Motor neuron (in vitro differentiated cells): ENCODE measurements at regions not wholly inside any gene's neighbourhood (a gene's known extent, or its start where the extent isn't known, plus 50 kb on each side); places are given as distances from the start of the nearest gene placed in this dataset.
"Not testable (repeated sequence)": the region's sequence is repeated elsewhere in the genome, so short reads cannot be mapped to it uniquely, and the experiment has no call there.

ENCODE experiments used
- ATAC-seq, 8 experiments: fragments of 200-7000 bp; cut with Tn5 transposase; replicated peaks in 6 of 8; 2 replicates each; pipeline ENCODE4 v1.8.0; 2021; ENCODE audit warnings: mild to moderate bottlenecking in 8 of 8, moderate library complexity in 8 of 8
- H3K27ac ChIP-seq, 2 donors: fragments of 250-450 bp; sonication (Bioruptor Pico); 2 replicates each; pipeline ENCODE4 v1.9.0; 2021; ENCODE audit warnings: antibody characterized with exemption in 2 of 2, mild to moderate bottlenecking in 2 of 2, moderate library complexity in 1 of 2
- H3K4me1 ChIP-seq, 2 donors: fragments of 250-450 bp; sonication (Bioruptor Pico); replicated peaks in 1 of 2; 2 replicates each; pipeline ENCODE4 v1.6.1; 2021; ENCODE audit warnings: antibody characterized with exemption in 2 of 2, mild to moderate bottlenecking in 2 of 2, moderate library complexity in 1 of 2
- H3K4me3 ChIP-seq, 5 donors: fragments of 250-450 bp; sonication (Bioruptor Pico); 2 replicates each; pipeline ENCODE4 v1.9.0; 2021; ENCODE audit warnings: antibody characterized with exemption in 5 of 5, mild to moderate bottlenecking in 5 of 5, moderate library complexity in 4 of 5
- WGBS, 10 experiments: fragments of 450-650 bp; shearing (Covaris generic); methylation state at CpG; one replicate each; pipeline ENCODE4 v1.0.0; 2022; 5-methylcytosine and 5-hydroxymethylcytosine counted together
- in situ Hi-C, 9 experiments: fragments of 400-800 bp; cut with MboI; loops; one replicate each; pipeline ENCODE4 v1.15.0; 2021; ENCODE audit warnings: low sequenced_read_pairs in 9 of 9, low pct_unique_long_range_greater_than_20kb in 2 of 9; ENCODE audit not compliant: unreplicated experiment in 9 of 9

- in situ Hi-C loops, H3K4me3 ChIP-seq, H3K4me1 ChIP-seq, H3K27ac ChIP-seq, ATAC-seq: not testable (repeated sequence)
- no CpG with 5 or more reads among the region's 4 CpGs for WGBS, 10 experiments
Observed at GRCh38 chr7:135872861-135873260, 104.3 kb downstream of the MTPN start.

GRCh38 chr7:135862586-135863340, 114.2 kb upstream of the FAM180A start:
- peaks cover 9 to 14% of the 10 kb centered on the region in 2 donors for H3K4me1 ChIP-seq
- in situ Hi-C loops: no loop called here
- no peak overlapping the region for H3K4me3 ChIP-seq
- peak in 6 of 8 experiments; percentile 16 to 89 (median 72) for ATAC-seq
- 0 to 100% (median 48%) methylated on average over 1 to 6 of the region's 8 CpGs; no CpG with 5 or more reads in 1 of the 10 experiments for WGBS, 10 experiments
- H3K27ac ChIP-seq: peak overlapping the region in 1 of 2 donors; percentile 35

- WGBS, 10 experiments: 0 to 100% (median 83%) methylated on average over 1 to 2 of the region's 2 CpGs; no CpG with 5 or more reads in 1 of the 10 experiments
- peak in 3 of 8 experiments; percentile 10 to 47 (median 26) for ATAC-seq
- no peak overlapping the region for H3K27ac ChIP-seq
Observed at GRCh38 chr7:135859538-135859937, 110.9 kb upstream of the FAM180A start.

GRCh38 chr7:135858851-135859250, 110.2 kb upstream of the FAM180A start:
- H3K27ac ChIP-seq: peak overlapping the region in 1 of 2 donors; percentile 63
- no peak overlapping the region for H3K4me3 ChIP-seq
- in situ Hi-C loops: no loop called here
- no peak for ATAC-seq
- 40 to 100% (median 73%) methylated on average over 1 to 2 of the region's 6 CpGs; no CpG with 5 or more reads in 6 of the 10 experiments for WGBS, 10 experiments
- H3K4me1 ChIP-seq: peaks cover 9 to 14% of the 10 kb centered on the region in 2 donors

More at GRCh38 chr7:135859538-135859937, 110.9 kb upstream of the FAM180A start:
- no peak overlapping the region for H3K4me3 ChIP-seq
- H3K4me1 ChIP-seq: peaks cover 9 to 14% of the 10 kb centered on the region in 2 donors
- in situ Hi-C loops: no loop called here

GRCh38 chr7:135858379-135858778, 109.8 kb upstream of the FAM180A start:
- no peak for ATAC-seq
- H3K27ac ChIP-seq: no peak overlapping the region
- in situ Hi-C loops: no loop called here
- 80% methylated on average over 1 of the region's 4 CpGs; no CpG with 5 or more reads in 9 of the 10 experiments for WGBS, 10 experiments
- peaks cover 8 to 13% of the 10 kb centered on the region in 2 donors for H3K4me1 ChIP-seq
- H3K4me3 ChIP-seq: no peak overlapping the region

GRCh38 chr7:135857519-135858274, 109.1 kb upstream of the FAM180A start:
- in situ Hi-C loops: no loop called here
- no peak overlapping the region for H3K27ac ChIP-seq
- no peak for ATAC-seq

GRCh38 chr7:135856356-135857144, 107.9 kb upstream of the FAM180A start:
- peak in 4 of 8 experiments; percentile 49 to 77 (median 58) for ATAC-seq
- Histone ChIP-seq H3K4me1 (peaks cover 3% of the 10 kb centered on the region in 2 donors), H3K27ac (no peak overlapping the region), H3K4me3 (no peak overlapping the region)
- in situ Hi-C loops: no loop called here
- WGBS, 10 experiments: 0 to 100% (median 69%) methylated on average over 1 to 6 of the region's 6 CpGs; no CpG with 5 or more reads in 1 of the 10 experiments

More at GRCh38 chr7:135857519-135858274, 109.1 kb upstream of the FAM180A start:
- Histone ChIP-seq H3K4me1 (peaks cover 3 to 7% of the 10 kb centered on the region in 2 donors), H3K4me3 (no peak overlapping the region)
- WGBS, 10 experiments: 20 to 100% (median 60%) methylated on average over 1 to 3 of the region's 3 CpGs; no CpG with 5 or more reads in 5 of the 10 experiments

- Histone ChIP-seq H3K4me3 (no peak overlapping the region), H3K27ac (no peak overlapping the region), H3K4me1 (peaks cover 3% of the 10 kb centered on the region in 2 donors)
- whole genome bisulfite sequencing, 10 experiments: 0 to 78% (median 43%) methylated on average over 1 to 3 of the region's 3 CpGs; no CpG with 5 or more reads in 3 of the 10 experiments
- peak; percentile 42 to 86 (median 72) for ATAC-seq
- in situ Hi-C loops: no loop called here
Observed at GRCh38 chr7:135855846-135856245, 107.2 kb upstream of the FAM180A start.

GRCh38 chr7:135853499-135853898, 104.9 kb upstream of the FAM180A start:
- peak in 2 of 8 experiments; percentile 49 to 81 for ATAC-seq
- Histone ChIP-seq H3K4me1 (no peaks in the 10 kb centered on the region), H3K4me3 (no peak overlapping the region), H3K27ac (no peak overlapping the region)
- in situ Hi-C loops: no loop called here
- WGBS, 10 experiments: 80 to 100% (median 86%) methylated on average over 1 of the region's 2 CpGs; no CpG with 5 or more reads in 7 of the 10 experiments

- WGBS, 10 experiments: 36 to 90% (median 72%) methylated on average over 1 to 3 of the region's 3 CpGs
- Histone ChIP-seq H3K27ac (no peak overlapping the region), H3K4me3 (no peak overlapping the region), H3K4me1 (no peaks in the 10 kb centered on the region)
- ATAC-seq: no peak
- in situ Hi-C loops: no loop called here
Observed at GRCh38 chr7:135853008-135853407, 104.4 kb upstream of the FAM180A start.

GRCh38 chr7:135847242-135847641, 98.6 kb upstream of the FAM180A start:
- no peak for ATAC-seq
- Histone ChIP-seq H3K27ac (no peak overlapping the region), H3K4me1 (no peaks in the 10 kb centered on the region), H3K4me3 (no peak overlapping the region)
- 33 to 100% (median 88%) methylated on average over 1 to 2 of the region's 2 CpGs; no CpG with 5 or more reads in 5 of the 10 experiments for WGBS, 10 experiments
- in situ Hi-C loops: no loop called here

- WGBS, 10 experiments: 17 to 100% (median 90%) methylated on average over 1 to 2 of the region's 5 CpGs; no CpG with 5 or more reads in 4 of the 10 experiments
- Histone ChIP-seq H3K4me3 (no peak overlapping the region), H3K27ac (no peak overlapping the region), H3K4me1 (no peaks in the 10 kb centered on the region)
- ATAC-seq: no peak
- in situ Hi-C loops: no loop called here
Observed at GRCh38 chr7:135846339-135846738, 97.7 kb upstream of the FAM180A start.
